ENCODE measurements at regions not wholly inside any gene's neighbourhood (a gene's known extent, or its start where the extent isn't known, plus 50 kb on each side); places are given as distances from the start of the nearest gene placed in this dataset.

- Histone ChIP-seq H3K9ac (ENCODE audit: low read length) (no peak overlapping the region), H3K79me1 (ENCODE audit: low read length) (no peaks in the 10 kb centered on the region), H2AK5ac (ENCODE audit: low read length) (no peak overlapping the region), H4K12ac (ENCODE audit: low read depth, low read length) (no peak overlapping the region), H3K23ac (ENCODE audit: low read length) (no peak overlapping the region), H3K36me3 (ENCODE audit: control insufficient read depth in 1 of 2, insufficient read depth in 2 of 2, low read length in 2 of 2) (no peaks in the 10 kb centered on the region), H2BK12ac (ENCODE audit: low read length) (no peak overlapping the region), H4K8ac (ENCODE audit: low read depth, low read length) (no peak overlapping the region), H3K4ac (ENCODE audit: low read depth, low read length) (no peak overlapping the region), H2BK120ac (ENCODE audit: insufficient read depth, low read length, poor library complexity) (no peak overlapping the region), H3K27ac (ENCODE audit: low read depth, low read length) (no peak overlapping the region), H3K18ac (ENCODE audit: low read length) (no peak overlapping the region), H3K14ac (ENCODE audit: low read length) (no peak overlapping the region), H3K4me2 (ENCODE audit: low read length) (no peak overlapping the region), H2BK5ac (ENCODE audit: low read depth, low read length, poor library complexity) (no peak overlapping the region), H3K4me3 (ENCODE audit: low read depth, low read length) (no peak overlapping the region), H3K27me3 (ENCODE audit: insufficient read depth, low read length) (no peaks in the 10 kb centered on the region), H2AFZ (ENCODE audit: insufficient read depth, low read length, poor library complexity) (no peak overlapping the region), H3K9me3 (ENCODE audit: insufficient read depth, low read depth, low read length) (no peaks in the 10 kb centered on the region), H4K91ac (ENCODE audit: low read depth, low read length) (no peak overlapping the region), H3K79me2 (ENCODE audit: control insufficient read depth, insufficient read depth, low read length, poor library complexity) (no peaks in the 10 kb centered on the region), H3K4me1 (ENCODE audit: control insufficient read depth in 1 of 2, insufficient read depth in 2 of 2, low read length in 2 of 2) (no peaks in the 10 kb centered on the region)
- no CpG with 5 or more reads among the region's 1 CpG for WGBS (ENCODE audit: extremely low coverage, insufficient coverage, insufficient read length)
- DNase-seq = no peak
Measured at GRCh38 chr17:71757956-71758355, 362.9 kb upstream of the SOX9 start.

GRCh38 chr17:71759422-71760060 is 361.3 kb upstream of the SOX9 start:
- WGBS (ENCODE audit: extremely low coverage, insufficient coverage, insufficient read length) = no CpG with 5 or more reads among the region's 8 CpGs
- Histone ChIP-seq H3K14ac (ENCODE audit: low read length) (no peak overlapping the region), H4K8ac (ENCODE audit: low read depth, low read length) (no peak overlapping the region), H3K23ac (ENCODE audit: low read length) (no peak overlapping the region), H3K27ac (ENCODE audit: low read depth, low read length) (no peak overlapping the region), H3K4me1 (ENCODE audit: control insufficient read depth in 1 of 2, insufficient read depth in 2 of 2, low read length in 2 of 2) (no peaks in the 10 kb centered on the region), H3K4me2 (ENCODE audit: low read length) (no peak overlapping the region), H2BK12ac (ENCODE audit: low read length) (no peak overlapping the region), H3K4me3 (ENCODE audit: low read depth, low read length) (no peak overlapping the region), H3K79me1 (ENCODE audit: low read length) (no peaks in the 10 kb centered on the region), H2AFZ (ENCODE audit: insufficient read depth, low read length, poor library complexity) (no peak overlapping the region), H3K18ac (ENCODE audit: low read length) (no peak overlapping the region), H3K4ac (ENCODE audit: low read depth, low read length) (no peak overlapping the region), H3K36me3 (ENCODE audit: control insufficient read depth in 1 of 2, insufficient read depth in 2 of 2, low read length in 2 of 2) (no peaks in the 10 kb centered on the region), H4K91ac (ENCODE audit: low read depth, low read length) (no peak overlapping the region), H2AK5ac (ENCODE audit: low read length) (no peak overlapping the region), H4K12ac (ENCODE audit: low read depth, low read length) (no peak overlapping the region), H2BK5ac (ENCODE audit: low read depth, low read length, poor library complexity) (no peak overlapping the region), H3K9me3 (ENCODE audit: insufficient read depth, low read depth, low read length) (no peaks in the 10 kb centered on the region), H3K79me2 (ENCODE audit: control insufficient read depth, insufficient read depth, low read length, poor library complexity) (no peaks in the 10 kb centered on the region), H3K27me3 (ENCODE audit: insufficient read depth, low read length) (no peaks in the 10 kb centered on the region), H3K9ac (ENCODE audit: low read length) (no peak overlapping the region), H2BK120ac (ENCODE audit: insufficient read depth, low read length, poor library complexity) (no peak overlapping the region)
- DNase-seq = no peak

GRCh38 chr17:71760062-71760720 is 360.6 kb upstream of the SOX9 start:
- Histone ChIP-seq H4K91ac (ENCODE audit: low read depth, low read length) (no peak overlapping the region), H3K9ac (ENCODE audit: low read length) (no peak overlapping the region), H4K12ac (ENCODE audit: low read depth, low read length) (no peak overlapping the region), H2BK12ac (ENCODE audit: low read length) (no peak overlapping the region), H3K79me1 (ENCODE audit: low read length) (no peaks in the 10 kb centered on the region), H3K27ac (ENCODE audit: low read depth, low read length) (no peak overlapping the region), H3K36me3 (ENCODE audit: control insufficient read depth in 1 of 2, insufficient read depth in 2 of 2, low read length in 2 of 2) (no peaks in the 10 kb centered on the region), H2AK5ac (ENCODE audit: low read length) (no peak overlapping the region), H3K79me2 (ENCODE audit: control insufficient read depth, insufficient read depth, low read length, poor library complexity) (no peaks in the 10 kb centered on the region), H3K23ac (ENCODE audit: low read length) (no peak overlapping the region), H3K14ac (ENCODE audit: low read length) (no peak overlapping the region), H3K4me3 (ENCODE audit: low read depth, low read length) (no peak overlapping the region), H3K4ac (ENCODE audit: low read depth, low read length) (no peak overlapping the region), H2AFZ (ENCODE audit: insufficient read depth, low read length, poor library complexity) (no peak overlapping the region), H3K9me3 (ENCODE audit: insufficient read depth, low read depth, low read length) (no peaks in the 10 kb centered on the region), H2BK5ac (ENCODE audit: low read depth, low read length, poor library complexity) (no peak overlapping the region), H3K4me2 (ENCODE audit: low read length) (no peak overlapping the region), H3K27me3 (ENCODE audit: insufficient read depth, low read length) (no peaks in the 10 kb centered on the region), H2BK120ac (ENCODE audit: insufficient read depth, low read length, poor library complexity) (no peak overlapping the region), H3K4me1 (ENCODE audit: control insufficient read depth in 1 of 2, insufficient read depth in 2 of 2, low read length in 2 of 2) (no peaks in the 10 kb centered on the region), H3K18ac (ENCODE audit: low read length) (no peak overlapping the region), H4K8ac (ENCODE audit: low read depth, low read length) (no peak overlapping the region)
- DNase-seq = no peak
- WGBS (ENCODE audit: extremely low coverage, insufficient coverage, insufficient read length) = no CpG with 5 or more reads among the region's 6 CpGs

- no peak overlapping the region for H4K91ac ChIP-seq (ENCODE audit: low read depth, low read length)
- H3K79me2 ChIP-seq (ENCODE audit: control insufficient read depth, insufficient read depth, low read length, poor library complexity) = no peaks in the 10 kb centered on the region
- H3K36me3 ChIP-seq (ENCODE audit: control insufficient read depth in 1 of 2, insufficient read depth in 2 of 2, low read length in 2 of 2) = no peaks in the 10 kb centered on the region
- H3K9me3 ChIP-seq (ENCODE audit: insufficient read depth, low read depth, low read length) = no peaks in the 10 kb centered on the region
- H3K79me1 ChIP-seq (ENCODE audit: low read length) = no peaks in the 10 kb centered on the region
- no peak overlapping the region for H3K4me3 ChIP-seq (ENCODE audit: low read depth, low read length)
- no peak for DNase-seq
- H3K4me1 ChIP-seq (ENCODE audit: control insufficient read depth in 1 of 2, insufficient read depth in 2 of 2, low read length in 2 of 2) = no peaks in the 10 kb centered on the region
- no peak overlapping the region for H3K4me2 ChIP-seq (ENCODE audit: low read length)
- H4K12ac ChIP-seq (ENCODE audit: low read depth, low read length) = no peak overlapping the region
- no peak overlapping the region for H4K8ac ChIP-seq (ENCODE audit: low read depth, low read length)
- no peak overlapping the region for H3K14ac ChIP-seq (ENCODE audit: low read length)
- no peaks in the 10 kb centered on the region for H3K27me3 ChIP-seq (ENCODE audit: insufficient read depth, low read length)
- H2AK5ac ChIP-seq (ENCODE audit: low read length) = no peak overlapping the region
- no peak overlapping the region for H3K27ac ChIP-seq (ENCODE audit: low read depth, low read length)
- H2BK120ac ChIP-seq (ENCODE audit: insufficient read depth, low read length, poor library complexity) = no peak overlapping the region
- no peak overlapping the region for H2BK5ac ChIP-seq (ENCODE audit: low read depth, low read length, poor library complexity)
- no peak overlapping the region for H3K9ac ChIP-seq (ENCODE audit: low read length)
- H2AFZ ChIP-seq (ENCODE audit: insufficient read depth, low read length, poor library complexity) = no peak overlapping the region
- no CpG with 5 or more reads among the region's 3 CpGs for whole genome bisulfite sequencing (ENCODE audit: extremely low coverage, insufficient coverage, insufficient read length)
- no peak overlapping the region for H3K18ac ChIP-seq (ENCODE audit: low read length)
- no peak overlapping the region for H3K4ac ChIP-seq (ENCODE audit: low read depth, low read length)
- H3K23ac ChIP-seq (ENCODE audit: low read length) = no peak overlapping the region
- H2BK12ac ChIP-seq (ENCODE audit: low read length) = no peak overlapping the region
Measured at GRCh38 chr17:71762526-71762925, 358.3 kb upstream of the SOX9 start.
